Anterior cingulate cortex (tissue), 58 donors: ENCODE measurements at regions not wholly inside any gene's neighbourhood (a gene's known extent, or its start where the extent isn't known, plus 50 kb on each side); places are given as distances from the start of the nearest gene placed in this dataset.
A peak's percentile ranks its signal among the peaks of the same experiment; 100 is the strongest.

Experiments
- DNase-seq, 58 donors: peaks; one replicate each; lab custom pipeline; 2025; lab: John Stamatoyannopoulos, UW

GRCh38 chr12:124689631-124690030 is 122.2 kb upstream of the NCOR2 start:
- DNase-seq = no peak

- no peak for DNase-seq
These were observed 121.1 kb upstream of the NCOR2 start for GRCh38 chr12:124688356-124688992.

GRCh38 chr12:124687917-124688316 is 120.5 kb upstream of the NCOR2 start:
- peak in 49 of 58 donors; percentile 19 to 86 (median 65) for DNase-seq

- DNase-seq = no peak
These were observed 119.9 kb upstream of the NCOR2 start for GRCh38 chr12:124687174-124687902.

GRCh38 chr12:124686370-124687173 is 119.2 kb upstream of the NCOR2 start:
- peak in 1 of 58 donors; percentile 42 for DNase-seq

GRCh38 chr12:124685689-124686369 is 118.4 kb upstream of the NCOR2 start:
- DNase-seq = peak in 8 of 58 donors; percentile 18 to 41 (median 28)

- DNase-seq = peak in 28 of 58 donors; percentile 15 to 82 (median 46)
These were observed 117.7 kb upstream of the NCOR2 start for GRCh38 chr12:124684971-124685688.

GRCh38 chr12:124684496-124684895 is 117.1 kb upstream of the NCOR2 start:
- DNase-seq = peak in 8 of 58 donors; percentile 33 to 70 (median 53)

- DNase-seq = no peak
These were observed 116.0 kb upstream of the NCOR2 start for GRCh38 chr12:124683152-124684124.

GRCh38 chr12:124682425-124683151 is 115.2 kb upstream of the NCOR2 start:
- DNase-seq = no peak

- DNase-seq = no peak
These were observed 114.5 kb upstream of the NCOR2 start for GRCh38 chr12:124681779-124682391.

GRCh38 chr12:124680863-124681778 is 113.7 kb upstream of the NCOR2 start:
- DNase-seq = peak in 3 of 58 donors; percentile 23 to 38 (median 36)

- peak in 40 of 58 donors; percentile 8 to 76 (median 50) for DNase-seq
These were observed 112.3 kb upstream of the NCOR2 start for GRCh38 chr12:124679533-124680371.

GRCh38 chr12:124679047-124679446 is 111.6 kb upstream of the NCOR2 start:
- DNase-seq = no peak

- DNase-seq = peak in 1 of 58 donors; percentile 17
These were observed 111.0 kb upstream of the NCOR2 start for GRCh38 chr12:124678421-124678893.
